Progenitor cell of endocrine pancreas (in vitro differentiated cells): ENCODE measurements at regions not wholly inside any gene's neighbourhood (a gene's known extent, or its start where the extent isn't known, plus 50 kb on each side); places are given as distances from the start of the nearest gene placed in this dataset.

Experiments used
- DNase-seq: peaks from one replicate; pipeline ENCODE4 v3.0.0; 2021; ENCODE audit warnings: low spot score; ENCODE audit not compliant: unreplicated experiment
- H3K27ac Mint-ChIP-seq: 2 replicates; pipeline ENCODE4 v1.8.0; 2021; ENCODE audit warnings: mild to moderate bottlenecking, moderate library complexity, mixed read lengths
- H3K27me3 Mint-ChIP-seq: 2 replicates; pipeline ENCODE4 v1.8.0; 2021; ENCODE audit warnings: mixed read lengths
- H3K36me3 Mint-ChIP-seq: 2 replicates; pipeline ENCODE4 v1.8.0; 2022; ENCODE audit warnings: mixed read lengths; ENCODE audit not compliant: insufficient read depth
- H3K4me1 Mint-ChIP-seq: 2 replicates; pipeline ENCODE4 v1.8.0; 2021; ENCODE audit warnings: low read depth, mixed read lengths
- H3K4me3 Mint-ChIP-seq: 2 replicates; pipeline ENCODE4 v1.8.0; 2021; ENCODE audit warnings: low read depth, mild to moderate bottlenecking, moderate library complexity, mixed read lengths
- H3K9me3 Mint-ChIP-seq: 2 replicates; pipeline ENCODE4 v1.8.0; 2021; ENCODE audit warnings: low read depth, mixed read lengths
- TF ChIP-seq, protein P1 (sequence below): fragments of 200-600 bp; sonication (generic); IDR thresholded peaks from one replicate; pipeline ENCODE4 v1.5.0; 2021; ENCODE audit warnings: antibody characterized with exemption, mild to moderate bottlenecking; ENCODE audit not compliant: unreplicated experiment

DNA sequence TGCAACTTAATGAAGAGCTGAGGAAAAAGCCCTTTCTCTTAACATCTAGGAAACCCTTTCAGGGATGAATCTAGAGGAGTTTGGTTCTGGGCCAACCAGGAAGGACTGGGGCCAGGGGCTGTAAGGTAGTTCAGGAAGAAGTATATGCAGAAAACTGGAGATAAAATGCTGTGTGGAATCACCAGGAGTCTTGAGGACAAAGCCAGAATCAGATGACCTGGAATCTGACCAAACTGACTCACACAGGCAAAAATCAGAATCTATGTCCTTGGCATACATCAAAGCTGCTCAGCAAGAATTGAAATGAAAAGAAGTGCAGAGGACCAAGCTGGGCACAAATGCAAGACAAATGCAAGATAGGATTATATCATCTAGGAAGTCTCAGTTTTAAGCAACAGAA, 59.4 kb upstream of the ATP2C1 start:
- no peak overlapping the region for H3K27ac Mint-ChIP-seq
- no peaks in the 10 kb centered on the region for H3K9me3 Mint-ChIP-seq
- no peaks in the 10 kb centered on the region for H3K36me3 Mint-ChIP-seq
- TF ChIP-seq, protein P1, sequence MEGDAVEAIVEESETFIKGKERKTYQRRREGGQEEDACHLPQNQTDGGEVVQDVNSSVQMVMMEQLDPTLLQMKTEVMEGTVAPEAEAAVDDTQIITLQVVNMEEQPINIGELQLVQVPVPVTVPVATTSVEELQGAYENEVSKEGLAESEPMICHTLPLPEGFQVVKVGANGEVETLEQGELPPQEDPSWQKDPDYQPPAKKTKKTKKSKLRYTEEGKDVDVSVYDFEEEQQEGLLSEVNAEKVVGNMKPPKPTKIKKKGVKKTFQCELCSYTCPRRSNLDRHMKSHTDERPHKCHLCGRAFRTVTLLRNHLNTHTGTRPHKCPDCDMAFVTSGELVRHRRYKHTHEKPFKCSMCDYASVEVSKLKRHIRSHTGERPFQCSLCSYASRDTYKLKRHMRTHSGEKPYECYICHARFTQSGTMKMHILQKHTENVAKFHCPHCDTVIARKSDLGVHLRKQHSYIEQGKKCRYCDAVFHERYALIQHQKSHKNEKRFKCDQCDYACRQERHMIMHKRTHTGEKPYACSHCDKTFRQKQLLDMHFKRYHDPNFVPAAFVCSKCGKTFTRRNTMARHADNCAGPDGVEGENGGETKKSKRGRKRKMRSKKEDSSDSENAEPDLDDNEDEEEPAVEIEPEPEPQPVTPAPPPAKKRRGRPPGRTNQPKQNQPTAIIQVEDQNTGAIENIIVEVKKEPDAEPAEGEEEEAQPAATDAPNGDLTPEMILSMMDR, result no peak
- no peak for DNase-seq
- H3K4me1 Mint-ChIP-seq, result peaks cover 6% of the 10 kb centered on the region
- H3K27me3 Mint-ChIP-seq, result no peaks in the 10 kb centered on the region
- no peak overlapping the region for H3K4me3 Mint-ChIP-seq

DNA sequence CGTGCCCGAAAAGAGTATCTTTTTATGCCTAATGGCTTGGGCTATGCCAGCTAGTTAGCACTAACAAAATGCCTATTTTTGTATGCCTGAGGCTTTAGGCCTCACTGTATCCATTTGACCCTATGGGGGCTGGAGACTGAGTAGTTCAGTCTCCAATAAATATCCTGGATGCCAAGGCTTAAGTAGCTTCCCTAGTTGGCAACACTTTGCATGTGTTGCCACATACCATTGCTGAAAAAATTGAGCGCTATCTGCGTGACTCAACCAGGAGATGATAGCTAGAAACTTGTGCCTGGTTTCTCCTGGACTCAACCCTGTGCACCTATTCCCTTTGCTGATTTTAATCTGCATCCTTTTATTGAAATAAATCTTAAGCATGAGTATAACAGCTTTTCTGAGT, 58.4 kb upstream of the ATP2C1 start:
- H3K4me3 Mint-ChIP-seq, result no peak overlapping the region
- H3K27ac Mint-ChIP-seq, result no peak overlapping the region
- TF ChIP-seq, protein P1, result no peak
- no peaks in the 10 kb centered on the region for H3K36me3 Mint-ChIP-seq
- no peaks in the 10 kb centered on the region for H3K9me3 Mint-ChIP-seq
- no peaks in the 10 kb centered on the region for H3K27me3 Mint-ChIP-seq
- no peak for DNase-seq
- H3K4me1 Mint-ChIP-seq, result peaks cover 6% of the 10 kb centered on the region

DNA sequence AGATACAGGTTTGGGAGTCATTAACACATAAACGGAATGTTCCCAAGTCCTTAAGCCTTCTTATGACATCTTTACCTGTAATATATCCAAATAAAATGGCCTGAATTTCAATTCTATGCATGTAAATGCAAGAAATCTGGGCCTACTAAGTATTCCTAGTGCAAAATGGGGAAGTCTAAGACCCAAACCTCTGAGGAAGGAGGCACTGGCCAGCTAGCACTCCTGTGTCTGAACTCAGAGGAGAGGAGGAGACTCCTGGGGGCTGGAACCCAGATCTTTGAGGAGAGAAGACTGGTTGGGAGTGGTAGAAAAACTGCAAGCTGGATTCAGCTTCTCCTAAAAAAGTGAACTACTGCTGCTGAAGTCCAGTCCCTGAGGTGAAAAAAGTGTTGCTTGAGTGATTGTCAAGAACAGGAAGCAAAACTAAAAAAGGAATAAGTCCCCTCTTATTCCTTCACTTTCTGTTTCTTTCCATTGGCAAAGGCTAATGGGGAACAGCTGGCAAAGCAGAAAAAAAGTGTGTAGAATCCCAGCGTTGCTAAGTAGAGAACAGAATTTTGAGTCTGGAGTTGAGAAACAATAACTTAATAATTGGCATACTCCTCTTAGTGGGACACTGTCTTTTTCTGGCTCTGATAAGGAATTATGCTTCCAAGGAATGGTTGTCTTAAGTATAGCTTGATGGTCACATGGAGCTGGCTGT, 54.8 kb upstream of the ATP2C1 start:
- Mint-ChIP-seq H3K4me1 (no peaks in the 10 kb centered on the region), H3K4me3 (no peak overlapping the region), H3K27ac (no peak overlapping the region)

DNA sequence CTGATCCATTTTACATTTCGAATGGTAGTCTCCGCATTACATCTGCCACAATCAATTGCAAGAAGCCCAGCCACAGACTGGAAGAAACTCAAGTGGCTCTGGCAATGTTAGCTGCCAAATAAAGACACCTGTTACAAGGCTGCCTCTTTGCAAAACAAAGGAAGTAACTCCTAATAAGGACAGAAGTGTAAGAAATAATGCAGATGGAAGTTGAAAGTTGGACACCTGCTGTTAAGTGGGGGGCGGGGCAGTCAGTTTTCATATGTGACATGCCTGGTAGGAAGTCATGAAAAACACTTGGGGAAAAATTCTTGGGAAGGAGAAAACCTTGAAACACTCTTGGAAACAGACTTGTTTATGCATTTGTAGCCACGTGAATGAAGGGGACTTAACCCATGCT, 54.1 kb upstream of the ATP2C1 start:
- Mint-ChIP-seq H3K4me3 (no peak overlapping the region), H3K4me1 (no peaks in the 10 kb centered on the region), H3K36me3 (no peaks in the 10 kb centered on the region), H3K27me3 (no peaks in the 10 kb centered on the region), H3K27ac (no peak overlapping the region), H3K9me3 (no peaks in the 10 kb centered on the region)
- DNase-seq, result no peak
- TF ChIP-seq, protein P1, result no peak

More for the DNA sequence above, 54.8 kb upstream of the ATP2C1 start:
- Mint-ChIP-seq H3K36me3 (no peaks in the 10 kb centered on the region), H3K9me3 (no peaks in the 10 kb centered on the region), H3K27me3 (no peaks in the 10 kb centered on the region)
- TF ChIP-seq, protein P1, result no peak
- DNase-seq, result no peak

DNA sequence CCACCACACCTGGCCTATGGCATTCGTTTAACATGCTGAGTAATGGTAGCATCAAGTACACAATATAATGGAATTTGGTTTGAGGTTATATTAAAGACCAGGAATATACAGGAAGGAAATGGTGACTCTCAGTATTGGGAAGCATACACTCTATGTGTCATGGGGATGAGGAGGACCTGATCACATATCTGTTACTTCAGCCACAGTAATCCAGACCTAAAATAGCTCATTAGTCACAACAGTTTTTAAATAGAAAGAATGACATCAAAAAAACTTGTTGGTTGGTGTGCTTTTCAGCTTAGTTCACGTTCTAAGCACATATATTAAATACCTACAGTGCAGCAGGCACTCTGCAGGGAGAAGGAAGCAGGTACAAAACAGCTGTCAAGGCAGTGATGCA, 52.5 kb upstream of the ATP2C1 start:
- no peak overlapping the region for H3K27ac Mint-ChIP-seq
- no peaks in the 10 kb centered on the region for H3K9me3 Mint-ChIP-seq
- TF ChIP-seq, protein P1, result no peak
- H3K4me3 Mint-ChIP-seq, result no peak overlapping the region
- H3K36me3 Mint-ChIP-seq, result no peaks in the 10 kb centered on the region
- DNase-seq, result no peak
- no peaks in the 10 kb centered on the region for H3K4me1 Mint-ChIP-seq
- peaks cover 5% of the 10 kb centered on the region for H3K27me3 Mint-ChIP-seq
